GM19238 (cell line): ENCODE measurements at regions not wholly inside any gene's neighbourhood (a gene's known extent, or its start where the extent isn't known, plus 50 kb on each side); places are given as distances from the start of the nearest gene placed in this dataset.
A peak's percentile ranks its signal among the peaks of the same experiment; 100 is the strongest.

Experiments used
- DNase-seq: peaks from one replicate; pipeline ENCODE4 v3.0.0; 2011; ENCODE audit warnings: low spot score; ENCODE audit not compliant: insufficient read length

DNA sequence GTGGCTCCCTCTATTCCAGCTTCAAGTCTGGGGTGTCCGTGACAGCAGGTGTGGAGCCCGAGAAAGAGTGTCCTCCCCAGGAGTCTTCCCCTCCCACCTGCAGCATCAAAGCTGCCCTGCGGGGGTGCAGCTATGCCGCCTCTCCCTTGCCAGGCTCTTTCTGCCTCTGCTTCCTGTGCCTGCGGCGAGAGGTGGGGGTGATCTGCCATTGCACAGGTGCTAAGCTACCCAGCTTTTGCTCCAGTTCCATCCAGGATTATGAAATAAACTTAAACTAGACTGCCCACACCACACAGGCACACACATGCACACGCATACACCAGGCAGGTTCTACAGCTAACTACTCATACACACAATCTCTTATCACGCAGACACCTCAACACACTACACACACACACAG, 104.7 kb upstream of the CLDN10 start:
- no peak for DNase-seq

DNA sequence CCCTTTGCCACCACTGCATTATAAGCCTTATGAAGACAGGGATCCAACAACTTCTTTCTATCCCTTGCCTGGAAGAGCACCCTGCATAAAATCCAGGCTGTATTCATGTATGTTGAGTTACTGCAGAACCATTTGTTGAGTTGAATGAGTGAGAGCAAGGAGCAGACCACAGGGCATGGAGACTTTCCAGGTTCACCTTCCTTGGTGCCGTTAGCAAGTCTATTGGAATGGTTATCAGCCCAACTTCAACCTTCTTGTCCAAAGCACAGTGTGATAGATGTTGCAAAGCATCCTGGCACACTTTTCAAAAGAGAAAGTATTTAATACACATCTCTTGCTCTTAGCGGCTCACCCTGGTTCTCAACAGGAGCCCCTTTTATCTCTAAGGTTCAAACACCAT, 100.9 kb upstream of the CLDN10 start:
- DNase-seq, result no peak

DNA sequence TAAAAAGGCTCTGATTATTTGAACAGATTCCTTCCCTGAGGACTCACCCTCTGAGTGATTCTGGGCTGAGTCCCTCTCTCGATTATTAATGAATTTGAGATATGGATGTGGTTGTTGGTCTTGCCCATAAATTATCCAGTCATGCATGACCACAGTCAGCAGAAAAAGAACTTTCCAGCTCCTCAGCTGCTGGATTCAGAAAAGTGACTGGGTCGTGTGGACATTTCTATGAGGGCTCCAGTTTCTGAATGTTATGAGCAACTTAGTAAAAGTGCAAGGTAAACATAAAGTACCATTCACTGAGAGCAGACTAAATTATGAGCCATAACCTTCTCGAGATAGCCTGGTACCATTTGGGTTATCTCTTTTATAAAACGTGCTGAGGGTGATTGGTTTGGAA, 100.1 kb upstream of the CLDN10 start:
- no peak for DNase-seq

DNA sequence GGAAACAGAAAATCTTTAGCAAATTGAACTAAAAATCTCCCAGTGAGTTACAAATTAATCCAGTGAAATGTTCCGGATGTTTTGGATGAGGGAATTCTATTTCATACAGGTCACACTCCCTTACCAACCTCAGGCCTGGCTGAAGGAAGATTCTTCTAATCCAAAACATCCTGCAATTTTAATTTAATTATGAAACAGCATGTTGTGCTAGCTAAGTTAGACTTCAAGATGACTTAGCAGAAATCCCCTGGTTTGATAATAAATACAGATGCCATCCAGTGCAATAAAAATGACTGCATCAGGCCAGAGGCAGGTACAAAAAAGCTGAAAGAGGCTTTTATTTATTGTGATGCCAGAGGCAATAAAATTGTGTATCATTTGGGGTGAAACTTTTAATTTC, 96.7 kb upstream of the CLDN10 start:
- DNase-seq, result no peak

DNA sequence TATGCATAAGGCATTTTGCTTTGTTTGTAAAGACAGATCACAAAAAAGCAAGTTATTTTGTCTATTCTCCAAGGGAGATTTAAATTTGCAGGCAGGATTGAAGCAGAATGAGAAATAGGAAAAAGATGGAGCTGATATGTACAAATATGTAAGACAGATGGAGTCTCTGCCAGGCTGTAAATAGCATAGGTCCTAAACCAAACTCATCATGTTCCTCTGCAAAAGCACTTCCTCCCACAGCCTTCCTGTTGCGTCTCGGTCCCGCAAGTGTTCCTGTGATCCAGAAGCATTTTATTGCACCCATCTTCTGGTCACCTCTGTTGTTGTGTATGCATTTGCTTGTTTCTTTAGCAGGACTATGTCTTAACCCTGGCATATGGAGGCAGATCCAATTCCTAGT, 95.7 kb upstream of the CLDN10 start:
- no peak for DNase-seq

DNA sequence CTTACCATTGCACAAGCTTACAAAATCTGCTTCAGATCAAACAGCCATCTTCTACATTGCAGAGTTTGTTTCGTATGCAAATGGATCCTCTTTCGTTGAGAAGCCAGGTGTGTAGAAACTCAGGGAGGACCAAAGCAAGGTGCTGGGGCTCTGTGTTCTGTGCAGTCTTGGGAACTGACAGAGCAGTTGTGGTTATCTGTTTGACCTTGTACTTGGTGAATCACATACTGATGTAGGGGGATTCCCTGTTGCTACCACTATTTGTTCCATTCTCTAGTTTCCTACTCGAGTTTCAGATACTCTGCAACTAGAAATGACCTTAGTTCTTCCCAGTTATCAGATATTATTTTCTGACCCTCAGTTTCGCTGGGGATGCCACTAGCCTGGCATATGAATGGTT, 95.2 kb upstream of the CLDN10 start:
- DNase-seq, result peak; percentile 45

DNA sequence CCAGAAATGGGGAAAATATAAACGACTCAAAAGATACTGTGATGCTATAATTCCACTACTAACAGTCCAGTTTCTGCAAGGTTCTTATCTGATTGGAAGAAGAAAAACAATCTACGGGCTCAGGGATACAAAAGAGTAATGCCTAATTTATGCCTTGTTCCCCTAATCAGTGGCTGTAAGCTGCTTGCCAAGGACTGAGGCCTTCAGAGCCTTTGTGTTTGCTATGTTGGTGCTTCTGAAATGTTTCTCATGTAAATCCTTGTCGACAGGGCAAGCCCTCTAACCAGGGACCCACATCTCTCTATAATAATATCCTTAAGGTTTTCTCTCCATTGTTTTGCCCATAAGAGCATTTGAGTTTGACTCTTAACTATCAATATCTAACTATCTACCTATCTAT, 89.7 kb upstream of the CLDN10 start:
- no peak for DNase-seq

DNA sequence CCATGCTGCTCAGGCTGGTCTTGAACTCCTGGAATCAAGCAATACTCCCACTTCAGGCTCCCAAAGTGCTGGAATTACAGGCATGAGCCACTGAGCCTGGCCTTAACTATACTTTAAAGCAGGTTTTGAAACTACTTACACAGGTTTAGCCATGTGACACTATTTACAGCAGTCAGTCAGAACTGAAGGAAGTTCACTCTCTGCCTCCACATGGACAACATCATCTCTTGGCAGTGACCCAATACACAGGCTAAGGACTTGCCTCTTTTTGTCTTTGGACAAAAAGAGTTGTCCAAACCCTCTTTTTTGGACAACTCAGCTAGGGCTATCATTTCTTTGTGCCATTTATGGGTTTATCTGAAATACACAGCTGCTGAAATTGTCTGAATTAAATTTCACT, 89.0 kb upstream of the CLDN10 start:
- DNase-seq, result no peak

DNA sequence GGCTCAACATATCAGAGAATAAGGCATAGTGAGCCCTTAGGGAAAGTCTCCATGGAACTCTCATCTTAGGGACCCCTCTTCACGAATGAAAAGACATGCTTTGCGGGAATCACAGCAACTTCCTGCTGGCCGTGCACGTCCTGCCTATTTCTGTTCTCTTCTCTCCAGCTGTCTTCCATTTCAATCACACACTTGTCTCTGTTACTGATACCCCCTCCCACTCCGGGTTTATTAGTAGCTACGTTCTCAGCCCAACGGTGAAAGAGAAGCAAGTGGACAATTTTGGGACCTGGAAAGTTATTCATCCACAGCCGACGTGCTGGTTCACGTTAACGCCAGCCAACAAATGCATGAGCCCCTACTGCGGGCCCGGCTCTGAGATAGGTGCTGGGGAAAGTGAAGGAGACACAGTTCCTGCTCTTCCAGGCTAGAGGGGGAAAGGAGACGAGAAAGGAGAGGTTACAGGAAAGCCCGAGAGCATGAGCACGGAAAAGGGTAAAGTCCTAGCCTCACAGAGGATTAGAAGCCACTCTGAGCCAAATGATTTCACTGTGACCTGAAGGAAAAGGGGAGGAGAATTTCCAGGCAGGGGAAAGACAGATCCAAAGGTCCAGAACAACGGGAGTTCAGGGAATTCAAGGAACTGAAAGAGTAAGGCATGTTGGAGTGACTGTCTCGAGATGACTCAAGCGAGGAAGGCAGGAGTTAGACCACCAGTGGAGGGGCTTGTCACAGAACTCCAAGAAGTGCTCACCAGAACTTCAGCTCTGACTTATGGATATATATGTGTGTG, 81.8 kb upstream of the CLDN10 start:
- DNase-seq, result no peak

DNA sequence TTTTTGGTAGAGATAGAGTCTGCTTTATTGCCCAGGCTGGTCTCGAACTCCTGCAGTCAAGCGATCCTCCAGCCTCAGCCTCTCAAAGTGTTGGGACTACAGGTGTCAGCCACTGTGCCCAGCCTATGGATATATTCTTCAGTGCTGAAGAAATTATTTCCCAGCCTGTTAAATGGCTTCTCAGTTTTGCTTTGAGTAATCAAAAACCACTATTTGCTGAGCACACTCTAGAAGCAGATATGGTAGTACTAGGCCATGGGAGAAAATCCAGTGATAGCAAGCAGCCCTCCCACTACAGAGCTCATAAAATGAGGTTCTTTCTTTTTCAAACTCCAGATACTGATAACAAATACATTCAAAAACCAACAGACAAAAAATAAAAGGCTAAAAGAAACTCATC, 80.6 kb upstream of the CLDN10 start:
- no peak for DNase-seq

DNA sequence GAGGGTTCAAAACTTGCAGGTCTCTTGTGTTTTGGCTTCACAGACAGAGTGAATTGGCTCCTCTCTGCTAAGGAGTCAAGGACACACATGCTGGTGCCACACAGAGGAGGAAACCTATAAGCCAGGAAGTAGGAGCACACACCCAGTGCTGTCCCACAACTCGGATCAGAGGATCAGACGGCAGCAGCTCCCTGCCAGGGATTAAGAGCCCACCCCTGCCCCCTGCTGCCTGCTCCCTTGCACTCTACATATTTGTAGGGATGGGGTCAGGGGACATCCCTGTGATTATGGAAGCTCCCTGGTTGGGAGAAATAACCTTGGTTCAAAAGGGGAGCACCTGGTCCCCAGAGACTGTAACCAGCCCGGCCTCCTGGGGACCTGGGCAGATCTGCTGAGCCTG, 77.5 kb upstream of the CLDN10 start:
- no peak for DNase-seq

DNA sequence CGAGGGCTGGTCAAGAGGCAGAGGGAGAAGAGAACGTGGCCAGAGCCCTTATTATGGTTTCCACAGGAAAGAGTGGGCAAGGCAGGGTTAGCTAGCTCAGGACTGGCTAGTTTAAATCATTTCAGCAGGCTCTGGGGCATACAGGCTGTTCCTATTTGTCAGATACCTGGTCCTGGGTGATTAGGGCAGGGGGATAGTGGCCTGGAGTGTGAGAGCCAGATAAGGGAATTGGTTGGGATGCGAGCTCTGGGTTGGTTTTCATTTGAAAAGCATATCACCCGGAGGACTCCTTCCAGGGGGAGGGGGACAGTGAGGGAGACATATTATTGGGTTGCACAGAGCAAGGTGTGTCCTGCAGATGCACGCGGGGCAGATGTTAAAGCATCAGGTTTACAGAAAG, 75.3 kb upstream of the CLDN10 start:
- no peak for DNase-seq

DNA sequence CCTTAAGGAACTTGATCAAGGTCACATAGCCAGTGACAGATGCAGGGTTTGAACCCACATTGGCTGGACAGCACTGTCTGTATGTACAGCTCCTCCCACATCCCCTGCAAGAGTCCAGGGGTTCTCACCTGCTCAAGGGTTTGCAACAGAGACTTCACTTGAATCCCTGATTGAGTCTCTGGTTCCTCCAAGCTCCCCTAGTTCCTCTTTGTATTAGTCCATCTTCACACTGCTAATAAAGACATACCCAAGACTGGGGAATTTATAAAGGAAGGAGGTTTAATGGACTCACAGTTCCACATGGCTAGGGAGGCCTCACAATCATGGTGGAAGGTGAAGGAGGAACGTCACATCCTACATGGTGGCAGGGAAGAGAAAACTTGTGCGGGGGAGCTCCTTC, 72.8 kb upstream of the CLDN10 start:
- no peak for DNase-seq

DNA sequence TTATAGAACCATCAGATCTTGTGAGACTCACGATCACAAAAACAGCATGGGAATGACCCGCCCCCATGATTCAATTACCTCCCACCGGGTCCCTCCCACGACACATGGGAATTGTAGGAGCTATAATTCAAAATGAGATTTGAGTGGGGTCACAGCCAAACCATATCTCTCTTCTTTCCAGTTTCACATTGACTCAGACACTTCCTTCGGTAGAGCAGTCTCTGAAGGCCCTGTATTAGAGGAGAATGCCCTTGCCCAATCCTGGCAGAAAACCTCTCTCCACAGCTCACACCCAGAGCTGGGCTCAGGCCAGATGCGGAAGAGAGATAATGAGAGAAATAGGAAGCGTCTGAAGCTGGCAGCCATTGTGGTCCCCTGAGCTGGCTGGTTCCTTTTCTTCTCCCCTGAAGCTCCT, 72.4 kb upstream of the CLDN10 start:
- DNase-seq, result peak; percentile 15

DNA sequence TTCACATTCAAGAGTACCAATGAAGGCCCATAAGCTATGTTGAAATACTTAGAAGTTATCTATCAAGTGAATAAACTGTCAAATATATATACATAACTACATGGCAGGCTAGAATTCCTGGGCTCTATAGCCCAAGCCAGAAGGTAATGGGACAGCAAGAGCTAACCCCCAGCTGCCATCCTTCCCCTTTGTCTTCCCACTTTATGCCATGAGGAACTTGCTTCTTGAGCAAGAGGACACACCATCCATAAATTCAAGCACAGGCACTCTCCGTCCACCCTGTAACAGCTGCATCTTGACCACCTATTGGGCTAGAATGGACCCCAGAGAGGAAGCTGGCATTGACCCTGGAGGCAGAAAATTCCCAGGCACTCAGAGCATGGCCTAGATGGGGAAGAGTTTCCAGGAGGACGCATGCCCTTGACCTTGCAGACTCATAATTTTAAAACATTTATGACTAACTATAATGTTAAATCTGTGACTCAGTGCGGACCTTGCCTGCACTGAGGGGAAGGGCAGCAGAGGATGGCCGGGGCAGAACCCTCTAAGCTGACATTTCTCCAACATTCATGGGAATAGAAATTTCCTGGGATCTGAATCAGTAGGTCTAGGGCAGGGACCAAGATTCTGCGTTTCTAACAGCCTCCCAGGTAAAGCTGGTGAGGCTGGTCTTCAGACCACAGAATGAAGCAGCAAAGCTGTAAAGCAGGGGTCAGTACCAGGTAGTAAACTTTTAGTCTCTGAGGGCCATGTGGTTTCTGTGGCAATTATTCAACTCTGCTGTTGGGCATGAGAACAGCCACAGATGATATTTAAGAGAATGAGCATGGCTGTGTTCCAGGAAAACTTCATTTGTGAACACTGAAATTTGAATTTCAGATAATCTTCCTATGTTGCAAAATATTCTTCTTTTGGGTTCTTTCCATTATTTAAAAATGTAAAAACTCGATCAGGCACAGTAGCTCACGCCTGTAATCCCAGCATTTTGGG, 71.4 kb upstream of the CLDN10 start:
- DNase-seq, result no peak

DNA sequence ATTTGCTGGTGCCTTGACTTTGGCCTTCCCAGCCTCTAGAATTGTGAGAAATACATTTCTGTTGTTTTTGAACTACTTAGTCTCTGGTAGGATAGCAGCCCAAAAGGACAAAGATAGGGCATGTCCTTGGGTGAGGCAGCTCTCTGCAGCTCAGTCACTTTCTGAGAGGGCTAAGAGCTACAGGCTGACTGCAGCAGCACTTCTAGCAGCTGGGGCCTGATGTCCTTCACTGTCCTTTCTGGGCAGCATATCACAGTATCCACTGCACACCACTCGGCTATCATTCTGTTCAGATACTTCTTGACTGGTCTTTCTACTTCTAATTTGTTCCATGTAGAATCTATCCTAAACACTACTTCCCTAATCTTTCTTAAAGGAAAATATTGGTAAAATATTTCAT, 68.5 kb upstream of the CLDN10 start:
- DNase-seq, result no peak

DNA sequence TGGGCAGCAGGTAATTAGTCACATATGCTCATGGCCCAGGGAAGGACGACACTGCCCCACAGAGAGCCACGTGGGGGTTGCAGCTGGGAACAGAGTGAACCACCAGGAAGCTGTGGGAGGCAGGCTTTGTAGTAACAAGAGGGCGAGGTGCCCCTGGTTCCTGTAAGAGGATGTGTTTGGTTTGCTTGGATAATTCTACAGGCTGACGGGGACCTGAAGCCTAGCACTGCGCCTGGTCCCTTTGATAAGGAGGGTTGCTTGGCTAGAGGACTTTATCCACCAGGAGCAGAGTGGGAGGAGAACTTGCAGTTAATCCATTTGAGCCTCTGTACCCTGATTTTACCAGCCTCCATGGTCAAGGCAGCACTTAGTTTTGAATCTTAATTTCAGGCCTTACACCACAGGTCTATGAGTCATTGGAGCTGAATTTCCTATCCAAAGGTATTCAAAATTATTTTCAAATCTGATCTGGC, 67.4 kb upstream of the CLDN10 start:
- no peak for DNase-seq

DNA sequence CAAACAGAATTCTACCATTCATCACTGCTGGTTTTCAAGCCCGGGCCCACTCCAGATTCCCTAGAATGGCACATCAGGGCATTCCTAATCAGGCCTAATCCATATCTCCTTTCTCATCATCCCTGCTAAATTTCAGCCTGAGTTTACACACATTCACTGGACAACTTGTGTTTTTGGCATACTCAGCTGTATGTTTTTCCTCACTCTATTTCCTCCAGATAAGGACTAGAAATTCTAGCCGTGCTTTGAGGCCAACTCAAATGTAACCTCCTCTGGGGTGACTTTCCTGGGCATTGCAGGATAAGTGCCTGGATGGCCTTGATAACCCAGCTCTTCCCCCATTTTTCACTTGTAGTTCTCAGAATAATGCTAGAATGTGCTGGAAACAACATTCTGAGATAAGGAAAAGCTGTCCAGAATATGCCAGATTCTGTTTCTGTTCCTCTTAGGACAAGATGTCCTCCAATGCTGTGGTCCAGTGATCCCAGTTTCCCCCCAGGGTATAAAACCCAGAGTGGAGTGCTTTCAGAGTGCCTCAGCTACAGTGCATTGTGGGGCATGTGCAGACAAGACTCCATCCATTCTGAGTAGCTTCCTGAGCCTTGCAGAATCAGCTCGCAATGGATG, 66.9 kb upstream of the CLDN10 start:
- no peak for DNase-seq

DNA sequence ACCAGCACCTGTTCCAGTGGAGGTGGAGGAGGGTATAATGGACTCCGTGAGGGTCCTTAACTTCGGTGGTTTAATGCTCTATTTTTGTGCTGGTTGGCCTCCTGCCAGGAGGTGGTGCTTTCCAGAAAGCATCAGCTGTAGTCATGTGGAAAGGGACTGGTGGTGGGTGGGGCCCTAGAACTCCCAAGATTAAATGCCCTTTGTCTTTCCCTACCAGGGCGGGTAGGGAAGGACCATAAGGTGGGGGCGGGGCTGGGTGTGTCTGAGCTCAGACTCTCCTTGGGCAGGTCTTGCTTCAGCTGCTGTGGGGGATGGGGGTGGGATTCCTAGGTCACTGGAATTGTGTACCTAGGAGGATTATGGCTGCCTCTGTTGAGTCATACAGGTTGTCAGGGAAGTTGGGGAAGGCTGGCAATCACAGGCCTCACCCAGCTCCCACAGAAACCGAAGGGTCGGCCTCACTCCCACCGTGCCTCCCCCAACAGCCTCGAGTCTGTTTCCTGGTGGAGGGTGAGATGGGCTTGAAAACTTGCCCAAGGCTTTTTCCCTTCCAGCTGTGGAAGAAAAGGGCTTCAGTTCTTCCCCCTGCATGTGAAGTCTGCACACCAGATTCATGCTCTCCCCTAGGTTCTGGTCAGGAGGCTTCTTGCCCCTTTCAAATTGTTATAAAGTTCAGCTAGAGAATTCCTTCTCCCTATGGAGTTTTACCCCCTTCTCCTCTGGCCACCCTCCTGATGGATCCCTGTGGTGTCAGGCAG, 60.3 kb upstream of the CLDN10 start:
- DNase-seq, result no peak

DNA sequence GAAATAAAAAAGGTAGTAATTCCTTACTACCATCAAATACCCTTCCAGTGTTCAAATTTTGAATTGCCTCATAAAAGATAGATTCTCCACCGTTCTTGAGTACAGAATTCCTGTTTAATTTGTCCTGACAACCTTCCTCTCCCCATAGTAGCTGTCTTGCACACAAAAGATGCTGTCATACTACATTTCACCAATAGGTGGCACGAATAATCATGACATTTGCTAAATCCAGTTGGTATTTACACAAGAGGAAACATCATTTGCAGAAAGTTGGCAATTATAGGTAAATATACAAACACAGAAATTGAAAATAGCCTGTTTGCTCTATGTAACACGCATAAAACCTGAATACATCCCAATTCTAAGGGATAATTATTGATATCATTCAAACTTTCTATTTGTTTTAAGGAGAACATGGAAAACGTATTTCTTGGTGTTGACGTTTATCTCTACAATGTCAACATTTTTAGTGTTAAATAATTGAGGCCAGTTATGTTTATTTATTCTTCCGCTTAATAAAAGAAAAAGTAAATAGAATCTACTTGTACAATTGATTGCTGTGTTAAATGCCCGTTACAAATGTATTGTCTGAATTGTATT, 58.3 kb upstream of the CLDN10 start:
- peak; percentile 19 for DNase-seq

DNA sequence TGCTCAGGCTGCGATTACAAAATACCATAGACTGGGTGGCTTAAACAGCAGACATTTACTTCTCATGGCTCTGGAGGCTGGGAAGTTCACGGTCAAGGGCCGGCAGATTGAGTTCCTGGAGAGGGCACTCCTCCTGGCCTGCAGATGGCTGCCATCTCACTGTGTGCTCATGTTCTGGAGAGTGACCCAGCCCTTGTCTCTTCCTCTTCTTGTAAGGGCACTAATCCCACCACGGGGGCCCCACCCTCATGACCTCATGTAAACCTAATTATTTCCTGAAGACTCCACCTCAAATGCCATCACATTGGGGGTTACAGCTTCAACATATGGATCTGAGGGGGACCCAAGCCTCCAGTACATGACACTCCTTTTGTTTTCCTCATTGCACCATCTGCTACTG, 56.0 kb upstream of the CLDN10 start:
- DNase-seq, result no peak
